NCI-H128 (cell line): ENCODE measurements at regions not wholly inside any gene's neighbourhood (a gene's known extent, or its start where the extent isn't known, plus 50 kb on each side); places are given as distances from the start of the nearest gene placed in this dataset.
"Not testable (repeated sequence)": the region's sequence is repeated elsewhere in the genome, so short reads cannot be mapped to it uniquely, and the experiment has no call there.

ENCODE experiments used
- DNase-seq: peaks from one replicate; lab custom pipeline; 2025; ENCODE audit not compliant: unreplicated experiment; lab: John Stamatoyannopoulos, UW

- DNase-seq = no peak
These were observed 350.5 kb upstream of the DAB2 start for GRCh38 chr5:39775086-39775796.

GRCh38 chr5:39774605-39775004, 349.8 kb upstream of the DAB2 start:
- DNase-seq = no peak

- no peak for DNase-seq
These were observed 347.5 kb upstream of the DAB2 start for GRCh38 chr5:39772307-39772706.

GRCh38 chr5:39767916-39768315, 343.1 kb upstream of the DAB2 start:
- no peak for DNase-seq

GRCh38 chr5:39765366-39765765, 340.6 kb upstream of the DAB2 start:
- DNase-seq = no peak

GRCh38 chr5:39762761-39763160, 338.0 kb upstream of the DAB2 start:
- DNase-seq = no peak

GRCh38 chr5:39761199-39761950, 336.6 kb upstream of the DAB2 start:
- no peak for DNase-seq

GRCh38 chr5:39760385-39761198, 335.8 kb upstream of the DAB2 start:
- no peak for DNase-seq

GRCh38 chr5:39759701-39760100, 334.9 kb upstream of the DAB2 start:
- DNase-seq = no peak

- no peak for DNase-seq
These were observed 333.6 kb upstream of the DAB2 start for GRCh38 chr5:39758426-39758825.

GRCh38 chr5:39757131-39757530, 332.4 kb upstream of the DAB2 start:
- DNase-seq = no peak

GRCh38 chr5:39755986-39756385, 331.2 kb upstream of the DAB2 start:
- no peak for DNase-seq

GRCh38 chr5:39755452-39755851, 330.7 kb upstream of the DAB2 start:
- no peak for DNase-seq

- DNase-seq = not testable (repeated sequence)
These were observed 329.0 kb upstream of the DAB2 start for GRCh38 chr5:39753747-39754146.

GRCh38 chr5:39750661-39751060, 325.9 kb upstream of the DAB2 start:
- no peak for DNase-seq

GRCh38 chr5:39742916-39743315, 318.1 kb upstream of the DAB2 start:
- no peak for DNase-seq

GRCh38 chr5:39740404-39740803, 315.6 kb upstream of the DAB2 start:
- DNase-seq = no peak

- DNase-seq = no peak
These were observed 307.4 kb upstream of the DAB2 start for GRCh38 chr5:39732166-39732565.

GRCh38 chr5:39730699-39731098, 305.9 kb upstream of the DAB2 start:
- no peak for DNase-seq

- no peak for DNase-seq
These were observed 305.2 kb upstream of the DAB2 start for GRCh38 chr5:39730006-39730405.

- DNase-seq = no peak
These were observed 301.7 kb upstream of the DAB2 start for GRCh38 chr5:39726467-39726866.

GRCh38 chr5:39721394-39721793, 296.6 kb upstream of the DAB2 start:
- no peak for DNase-seq
